Activated naive CD8-positive, alpha-beta T cell treated with anti-CD3 and anti-CD28 coated beads, Interleukin-2, amount 50 U/mL, for 24 hours (primary cell): ENCODE measurements at regions not wholly inside any gene's neighbourhood (a gene's known extent, or its start where the extent isn't known, plus 50 kb on each side); places are given as distances from the start of the nearest gene placed in this dataset.

Experiments used
- ATAC-seq: fragments of 150-1000 bp; cut with Tn5 transposase; one replicate; pipeline ENCODE4 v1.10.0; 2021
- DNase-seq: peaks from one replicate; pipeline ENCODE4 v3.0.0; 2021
- H3K27ac Mint-ChIP-seq: one replicate; pipeline ENCODE4 v1.8.0; 2021; ENCODE audit warnings: mild to moderate bottlenecking, mixed read lengths
- H3K27me3 Mint-ChIP-seq: one replicate; pipeline ENCODE4 v1.8.0; 2021; ENCODE audit warnings: mixed read lengths
- H3K36me3 Mint-ChIP-seq: one replicate; pipeline ENCODE4 v1.8.0; 2021; ENCODE audit warnings: low read depth, mixed read lengths
- H3K4me1 Mint-ChIP-seq: one replicate; pipeline ENCODE4 v1.8.0; 2021; ENCODE audit warnings: mixed read lengths
- H3K4me3 Mint-ChIP-seq: one replicate; pipeline ENCODE4 v1.8.0; 2021; ENCODE audit warnings: mild to moderate bottlenecking, moderate library complexity, mixed read lengths
- H3K9me3 Mint-ChIP-seq: one replicate; pipeline ENCODE4 v1.8.0; 2021; ENCODE audit warnings: mixed read lengths

GRCh38 chr1:4428711-4429110, 225.7 kb upstream of the AJAP1 start:
- ATAC-seq: no peak
- peaks cover 4% of the 10 kb centered on the region for H3K9me3 Mint-ChIP-seq
- H3K27ac Mint-ChIP-seq: no peak overlapping the region
- H3K4me3 Mint-ChIP-seq: no peak overlapping the region
- H3K36me3 Mint-ChIP-seq: no peaks in the 10 kb centered on the region
- no peaks in the 10 kb centered on the region for H3K4me1 Mint-ChIP-seq
- no peaks in the 10 kb centered on the region for H3K27me3 Mint-ChIP-seq
- no peak for DNase-seq

GRCh38 chr1:4430406-4431365, 223.7 kb upstream of the AJAP1 start:
- no peak overlapping the region for H3K27ac Mint-ChIP-seq
- H3K36me3 Mint-ChIP-seq: no peaks in the 10 kb centered on the region

GRCh38 chr1:4431491-4431890, 222.9 kb upstream of the AJAP1 start:
- Mint-ChIP-seq H3K36me3 (no peaks in the 10 kb centered on the region), H3K9me3 (peaks cover 4% of the 10 kb centered on the region), H3K27me3 (peaks cover 2% of the 10 kb centered on the region), H3K4me3 (no peak overlapping the region), H3K4me1 (no peaks in the 10 kb centered on the region), H3K27ac (no peak overlapping the region)
- no peak for DNase-seq
- no peak for ATAC-seq

More at GRCh38 chr1:4430406-4431365, 223.7 kb upstream of the AJAP1 start:
- H3K4me1 Mint-ChIP-seq: no peaks in the 10 kb centered on the region
- H3K9me3 Mint-ChIP-seq: peaks cover 4% of the 10 kb centered on the region
- H3K4me3 Mint-ChIP-seq: no peak overlapping the region
- no peak for DNase-seq
- H3K27me3 Mint-ChIP-seq: peaks cover 2% of the 10 kb centered on the region
- ATAC-seq: no peak

DNA sequence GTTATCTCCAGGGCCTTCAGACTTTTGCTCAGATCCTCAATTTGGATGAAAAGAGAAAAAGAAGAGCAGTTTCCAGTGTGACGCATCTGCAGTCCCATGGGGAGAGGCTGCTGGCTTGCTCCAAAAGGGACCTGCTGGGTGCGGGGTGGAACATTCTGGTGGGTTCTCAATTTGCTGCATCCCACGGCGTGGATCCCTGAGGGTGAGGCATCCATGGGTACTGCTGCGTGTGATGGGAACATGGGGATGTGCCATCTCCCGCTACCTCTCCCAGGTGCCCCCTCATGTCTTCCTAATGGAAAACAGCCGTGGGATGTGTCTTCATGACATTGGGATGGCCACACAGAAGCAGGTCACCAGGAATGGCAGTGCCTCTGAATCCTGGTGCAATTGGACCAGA, 221.3 kb upstream of the AJAP1 start:
- Mint-ChIP-seq H3K36me3 (no peaks in the 10 kb centered on the region), H3K4me1 (no peaks in the 10 kb centered on the region), H3K27ac (no peak overlapping the region), H3K27me3 (peaks cover 2% of the 10 kb centered on the region), H3K9me3 (peaks cover 4% of the 10 kb centered on the region), H3K4me3 (no peak overlapping the region)
- no peak for ATAC-seq
- no peak for DNase-seq

GRCh38 chr1:4444086-4444485, 210.3 kb upstream of the AJAP1 start:
- Mint-ChIP-seq H3K36me3 (no peaks in the 10 kb centered on the region), H3K4me1 (no peaks in the 10 kb centered on the region), H3K27ac (no peak overlapping the region), H3K9me3 (no peaks in the 10 kb centered on the region), H3K27me3 (peaks cover 21% of the 10 kb centered on the region), H3K4me3 (no peak overlapping the region)
- DNase-seq: no peak
- no peak for ATAC-seq

- DNase-seq (no peak), ATAC-seq (no peak)
- Mint-ChIP-seq H3K36me3 (no peaks in the 10 kb centered on the region), H3K4me3 (no peak overlapping the region), H3K4me1 (no peaks in the 10 kb centered on the region), H3K27me3 (peaks cover 21% of the 10 kb centered on the region), H3K9me3 (no peaks in the 10 kb centered on the region), H3K27ac (no peak overlapping the region)
These were observed 206.5 kb upstream of the AJAP1 start for GRCh38 chr1:4447778-4448420.

DNA sequence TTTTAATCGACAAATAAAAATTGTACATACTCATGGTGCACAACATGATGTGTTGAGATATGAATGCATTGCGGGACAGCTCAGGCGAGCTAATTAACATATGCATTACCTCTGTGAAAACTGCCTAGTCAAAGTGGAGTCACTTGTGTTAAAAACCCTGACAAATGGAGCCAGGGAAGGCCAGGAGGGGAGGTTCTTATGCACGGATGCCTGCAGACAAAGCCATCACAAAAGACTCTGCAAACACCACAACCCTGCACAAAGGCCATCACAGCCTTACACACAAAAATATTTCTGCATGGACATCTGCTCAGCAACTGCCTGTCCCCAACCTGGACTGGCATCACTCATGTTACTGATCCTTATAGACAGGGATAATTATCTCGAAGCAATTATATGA, 204.4 kb upstream of the AJAP1 start:
- no peaks in the 10 kb centered on the region for H3K36me3 Mint-ChIP-seq
- no peak overlapping the region for H3K4me3 Mint-ChIP-seq
- H3K27me3 Mint-ChIP-seq: peaks cover 15% of the 10 kb centered on the region
- H3K27ac Mint-ChIP-seq: no peak overlapping the region
- no peaks in the 10 kb centered on the region for H3K9me3 Mint-ChIP-seq
- ATAC-seq: no peak
- no peaks in the 10 kb centered on the region for H3K4me1 Mint-ChIP-seq
- no peak for DNase-seq

DNA sequence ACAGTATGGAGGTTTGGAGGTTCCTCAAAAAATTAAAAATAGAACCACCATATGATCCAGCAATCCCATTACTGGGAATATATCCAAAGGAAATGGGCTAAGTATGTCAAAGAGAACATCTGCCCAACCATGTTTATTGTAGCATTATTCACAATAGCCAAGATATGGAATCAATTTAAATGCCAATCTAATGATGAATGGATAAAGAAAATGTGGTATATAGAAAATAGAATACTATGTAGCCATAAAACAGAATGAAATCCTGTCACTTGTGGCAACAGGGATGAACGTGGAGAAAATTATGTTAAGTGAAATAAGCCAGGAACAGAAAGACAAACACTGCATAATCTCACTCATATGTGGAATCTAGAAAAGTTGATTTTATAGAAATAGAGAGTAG, 201.7 kb upstream of the AJAP1 start:
- peaks cover 8% of the 10 kb centered on the region for H3K9me3 Mint-ChIP-seq
- no peak for ATAC-seq
- H3K27ac Mint-ChIP-seq: no peak overlapping the region
- no peak for DNase-seq
- H3K4me1 Mint-ChIP-seq: no peaks in the 10 kb centered on the region
- no peaks in the 10 kb centered on the region for H3K36me3 Mint-ChIP-seq
- peaks cover 1% of the 10 kb centered on the region for H3K27me3 Mint-ChIP-seq
- H3K4me3 Mint-ChIP-seq: no peak overlapping the region

- H3K4me1 Mint-ChIP-seq: no peaks in the 10 kb centered on the region
- H3K4me3 Mint-ChIP-seq: no peak overlapping the region
- H3K9me3 Mint-ChIP-seq: peaks cover 8% of the 10 kb centered on the region
- H3K27ac Mint-ChIP-seq: no peak overlapping the region
- DNase-seq (no peak), ATAC-seq (no peak)
- H3K36me3 Mint-ChIP-seq: no peaks in the 10 kb centered on the region
- H3K27me3 Mint-ChIP-seq: no peaks in the 10 kb centered on the region
These were observed 194.4 kb upstream of the AJAP1 start for GRCh38 chr1:4460052-4460451.

GRCh38 chr1:4460651-4461050, 193.8 kb upstream of the AJAP1 start:
- peaks cover 8% of the 10 kb centered on the region for H3K9me3 Mint-ChIP-seq
- ATAC-seq (no peak), DNase-seq (no peak)
- H3K27ac Mint-ChIP-seq: no peak overlapping the region
- no peaks in the 10 kb centered on the region for H3K4me1 Mint-ChIP-seq
- H3K27me3 Mint-ChIP-seq: no peaks in the 10 kb centered on the region
- no peaks in the 10 kb centered on the region for H3K36me3 Mint-ChIP-seq
- no peak overlapping the region for H3K4me3 Mint-ChIP-seq

DNA sequence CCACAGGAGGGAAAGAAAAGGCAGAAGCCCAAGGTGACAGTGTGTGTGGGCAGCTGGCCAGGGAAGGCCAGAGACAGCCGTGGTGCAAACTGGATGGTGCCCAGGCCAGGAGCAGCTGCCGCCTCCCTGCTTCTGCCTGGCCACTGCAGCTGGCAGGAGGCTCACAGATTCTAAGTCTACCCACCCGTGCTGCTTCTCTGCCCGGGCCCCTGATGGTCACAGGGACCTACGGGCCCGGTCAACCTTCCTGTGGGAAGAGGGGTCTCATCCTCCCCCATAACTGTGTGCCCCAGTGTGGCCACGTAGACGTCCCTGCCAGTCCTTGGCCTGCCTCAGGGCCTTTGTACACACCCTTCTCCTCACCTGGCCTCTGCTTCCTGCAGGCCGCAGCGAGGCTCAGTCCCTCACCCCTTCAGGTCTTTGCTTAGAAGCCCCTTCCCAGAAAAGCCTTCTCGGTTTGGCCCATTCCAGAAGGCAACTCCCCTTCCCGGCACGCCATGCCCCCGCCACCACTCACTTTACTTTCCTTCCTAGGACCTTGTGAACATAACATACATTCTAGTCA, 192.6 kb upstream of the AJAP1 start:
- H3K4me3 Mint-ChIP-seq: no peak overlapping the region
- no peaks in the 10 kb centered on the region for H3K9me3 Mint-ChIP-seq
- no peaks in the 10 kb centered on the region for H3K27me3 Mint-ChIP-seq
- no peaks in the 10 kb centered on the region for H3K36me3 Mint-ChIP-seq
- ATAC-seq (no peak), DNase-seq (no peak)
- H3K27ac Mint-ChIP-seq: no peak overlapping the region
- H3K4me1 Mint-ChIP-seq: no peaks in the 10 kb centered on the region

DNA sequence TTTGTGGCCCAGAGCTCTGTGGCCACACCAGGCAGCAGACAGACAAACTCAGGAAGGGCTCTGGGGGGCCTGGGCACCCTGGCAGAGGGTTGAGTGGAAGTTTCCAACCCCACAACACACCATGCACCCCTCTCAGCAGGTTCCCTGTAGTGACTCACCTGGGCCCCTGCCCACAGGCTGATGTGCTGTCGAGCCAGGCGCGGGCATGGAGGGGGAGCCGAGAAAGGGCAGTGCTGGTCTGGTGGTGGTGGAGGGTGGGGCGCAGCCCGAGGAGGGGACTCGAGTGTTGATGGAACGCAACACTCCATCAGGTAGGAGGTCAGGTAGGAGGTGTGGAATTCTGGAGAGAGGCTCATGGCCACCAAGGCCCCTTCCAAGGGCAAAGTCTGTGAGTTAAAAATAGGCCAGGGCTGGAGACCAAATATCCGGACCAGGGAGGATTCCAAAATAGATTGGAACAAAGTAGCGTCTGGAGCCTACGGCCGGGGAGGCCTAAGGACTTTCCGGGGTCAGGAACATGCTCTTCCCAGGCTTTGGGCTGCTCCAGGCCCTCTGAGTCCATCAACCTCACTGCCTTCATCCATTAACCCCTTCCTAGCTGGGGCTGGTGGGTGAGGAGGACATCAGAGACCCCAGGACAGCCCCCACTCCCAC, 191.5 kb upstream of the AJAP1 start:
- DNase-seq (no peak), ATAC-seq (no peak)
- H3K4me3 Mint-ChIP-seq: no peak overlapping the region
- H3K9me3 Mint-ChIP-seq: no peaks in the 10 kb centered on the region
- no peaks in the 10 kb centered on the region for H3K36me3 Mint-ChIP-seq
- no peak overlapping the region for H3K27ac Mint-ChIP-seq
- H3K4me1 Mint-ChIP-seq: no peaks in the 10 kb centered on the region
- no peaks in the 10 kb centered on the region for H3K27me3 Mint-ChIP-seq

- Mint-ChIP-seq H3K36me3 (no peaks in the 10 kb centered on the region), H3K4me1 (no peaks in the 10 kb centered on the region), H3K27ac (no peak overlapping the region), H3K27me3 (no peaks in the 10 kb centered on the region), H3K9me3 (no peaks in the 10 kb centered on the region), H3K4me3 (no peak overlapping the region)
- DNase-seq (no peak), ATAC-seq (no peak)
These were observed 190.8 kb upstream of the AJAP1 start for GRCh38 chr1:4463631-4464030.

GRCh38 chr1:4464478-4464877, 189.9 kb upstream of the AJAP1 start:
- no peak overlapping the region for H3K27ac Mint-ChIP-seq
- no peaks in the 10 kb centered on the region for H3K9me3 Mint-ChIP-seq
- H3K4me1 Mint-ChIP-seq: no peaks in the 10 kb centered on the region
- no peak overlapping the region for H3K4me3 Mint-ChIP-seq
- DNase-seq (no peak), ATAC-seq (no peak)
- H3K27me3 Mint-ChIP-seq: no peaks in the 10 kb centered on the region
- H3K36me3 Mint-ChIP-seq: no peaks in the 10 kb centered on the region

- H3K9me3 Mint-ChIP-seq: no peaks in the 10 kb centered on the region
- DNase-seq: no peak
- ATAC-seq: no peak
- no peak overlapping the region for H3K4me3 Mint-ChIP-seq
- peaks cover 4% of the 10 kb centered on the region for H3K27me3 Mint-ChIP-seq
- H3K36me3 Mint-ChIP-seq: no peaks in the 10 kb centered on the region
- no peak overlapping the region for H3K27ac Mint-ChIP-seq
- H3K4me1 Mint-ChIP-seq: no peaks in the 10 kb centered on the region
These were observed 187.2 kb upstream of the AJAP1 start for GRCh38 chr1:4467241-4467640.
